H1 (cell line): ENCODE measurements at regions not wholly inside any gene's neighbourhood (a gene's known extent, or its start where the extent isn't known, plus 50 kb on each side); places are given as distances from the start of the nearest gene placed in this dataset.

Experiments
- CTCF ChIA-PET: fragments of 300-600 bp; sonication (Branson Sonifier 250); formaldehyde crosslinking; loops from one replicate; lab custom pipeline; 2021; ENCODE audit not compliant: partially characterized antibody; lab: Charles Lee
- POLR2A ChIA-PET: fragments of 300-600 bp; sonication (Branson Sonifier 250); formaldehyde crosslinking; loops from one replicate; lab custom pipeline; 2021; ENCODE audit warnings: inconsistent platforms; ENCODE audit not compliant: partially characterized antibody; lab: Charles Lee
- DNase-seq, 2 experiments: peaks; one replicate each; pipeline versions ENCODE4 v3.0.0 to v3.0.0-alpha.2; 2010 to 2022; ENCODE audit warnings: low spot score in 2 of 2, low read depth in 1 of 2, mixed read lengths in 1 of 2
- FAIRE-seq: peaks from 2 replicates; lab custom pipeline; 2011; peaks lifted over from hg19 to GRCh38; lab: Jason Lieb, UNC
- H2AFZ ChIP-seq: 2 replicates; pipeline ENCODE4 v1.8.1; 2012; ENCODE audit warnings: low read length, inconsistent platforms
- H2AK5ac ChIP-seq: 2 replicates; pipeline ENCODE4 v1.6.1; 2013; ENCODE audit warnings: low read depth, low read length
- H2BK120ac ChIP-seq: replicated peaks from 2 replicates; pipeline ENCODE3; 2013; ENCODE audit warnings: low read depth, low read length, inconsistent platforms
- H2BK12ac ChIP-seq: 2 replicates; pipeline ENCODE4 v1.6.1; 2013; ENCODE audit warnings: low read depth, low read length
- H2BK15ac ChIP-seq: 2 replicates; pipeline ENCODE4 v1.6.1; 2013; ENCODE audit warnings: low read length
- H2BK20ac ChIP-seq: 2 replicates; pipeline ENCODE4 v1.6.1; 2013; ENCODE audit warnings: low read length
- H2BK5ac ChIP-seq: 2 replicates; pipeline ENCODE4 v1.6.1; 2013; ENCODE audit warnings: low read depth, low read length
- H3K14ac ChIP-seq: 2 replicates; pipeline ENCODE4 v1.6.1; 2013; ENCODE audit warnings: inconsistent platforms; ENCODE audit not compliant: insufficient read length
- H3K18ac ChIP-seq: 2 replicates; pipeline ENCODE4 v1.6.1; 2013; ENCODE audit warnings: low read length; ENCODE audit errors: extremely low read depth
- H3K23ac ChIP-seq: 2 replicates; pipeline ENCODE4 v1.6.1; 2013; ENCODE audit warnings: inconsistent platforms; ENCODE audit not compliant: insufficient read length
- H3K23me2 ChIP-seq: 2 replicates; pipeline ENCODE4 v1.6.1; 2013; ENCODE audit warnings: low read depth, low read length
- H3K27ac ChIP-seq: 2 replicates; pipeline ENCODE4 v1.6.1; 2011; ENCODE audit warnings: low read depth, low read length, inconsistent platforms
- H3K27me3 ChIP-seq, 4 experiments: replicated peaks in 1 of 4; 1 replicate in 1 of 4; 2 replicates in 3 of 4; pipeline versions ENCODE4 v1.6.1 to v1.8.1; 2011 to 2013; ENCODE audit warnings: low read length in 3 of 4, mild to moderate bottlenecking in 3 of 4, inconsistent platforms in 2 of 4, mixed read lengths in 2 of 4, moderate library complexity in 1 of 4; ENCODE audit not compliant: control insufficient read depth in 3 of 4, insufficient read depth in 3 of 4; ENCODE audit errors: extremely low read depth in 1 of 4
- H3K36me3 ChIP-seq, 4 experiments: 2 replicates each; pipeline versions ENCODE4 v1.6.1 to v1.8.1; 2011 to 2013; ENCODE audit warnings: mild to moderate bottlenecking in 4 of 4, low read length in 3 of 4, moderate library complexity in 2 of 4, control low read depth in 1 of 4, inconsistent platforms in 1 of 4; ENCODE audit not compliant: insufficient read depth in 4 of 4, control insufficient read depth in 2 of 4
- H3K4ac ChIP-seq: replicated peaks from 2 replicates; pipeline ENCODE3; 2013; ENCODE audit warnings: low read length, low read depth, mixed read lengths, inconsistent platforms; ENCODE audit not compliant: insufficient read length
- H3K4me1 ChIP-seq, 4 experiments: replicated peaks in 1 of 4; 1 replicate in 1 of 4; 2 replicates in 3 of 4; pipeline versions ENCODE4 v1.6.1 to v1.8.1; 2011 to 2013; ENCODE audit warnings: low read length in 3 of 4, inconsistent platforms in 2 of 4, mixed read lengths in 1 of 4; ENCODE audit not compliant: insufficient read depth in 4 of 4, control insufficient read depth in 3 of 4
- H3K4me2 ChIP-seq, 2 experiments: 2 replicates each; pipeline versions ENCODE4 v1.6.1 to v1.8.1; 2011 to 2013; ENCODE audit warnings: low read depth in 2 of 2, low read length in 2 of 2, control low read depth in 1 of 2, inconsistent platforms in 1 of 2, mild to moderate bottlenecking in 1 of 2; ENCODE audit not compliant: insufficient read depth in 1 of 2
- H3K4me3 ChIP-seq, 4 experiments: fragments of 200-600, 300-600 bp in 1 of 4; sonication (generic), shearing (Covaris generic), sonication (Bioruptor Twin) in 1 of 4; 2 replicates each; pipeline versions ENCODE4 v1.5.1 to v1.8.1; 2011 to 2016; ENCODE audit warnings: low read length in 4 of 4, low read depth in 3 of 4, control low read depth in 2 of 4, inconsistent platforms in 2 of 4, mild to moderate bottlenecking in 2 of 4, mixed read lengths in 1 of 4, moderate library complexity in 1 of 4; ENCODE audit not compliant: insufficient read depth in 2 of 4; ENCODE audit errors: extremely low read depth in 1 of 4
- H3K56ac ChIP-seq: replicated peaks from 2 replicates; pipeline ENCODE3; 2013; ENCODE audit warnings: low read depth, mild to moderate bottlenecking, mixed read lengths, low read length, inconsistent platforms; ENCODE audit not compliant: insufficient read length
- H3K79me1 ChIP-seq: 2 replicates; pipeline ENCODE4 v1.6.1; 2013; ENCODE audit warnings: low read depth, low read length, control low read depth
- H3K79me2 ChIP-seq, 2 experiments: 2 replicates each; pipeline versions ENCODE4 v1.6.1 to v1.8.1; 2012 to 2013; ENCODE audit warnings: low read length in 2 of 2, mild to moderate bottlenecking in 2 of 2, inconsistent platforms in 1 of 2; ENCODE audit not compliant: insufficient read depth in 2 of 2, control insufficient read depth in 1 of 2
- H3K9ac ChIP-seq, 4 experiments: replicated peaks in 1 of 4; 1 replicate in 1 of 4; 2 replicates in 3 of 4; pipeline versions ENCODE4 v1.6.1 to v1.8.1; 2011 to 2013; ENCODE audit warnings: low read depth in 3 of 4, low read length in 3 of 4, control low read depth in 2 of 4, mild to moderate bottlenecking in 2 of 4, moderate library complexity in 2 of 4, inconsistent platforms in 1 of 4; ENCODE audit errors: extremely low read depth in 1 of 4
- H3K9me3 ChIP-seq, 2 experiments: 2 replicates each; pipeline versions ENCODE4 v1.6.1 to v1.8.1; 2012 to 2013; ENCODE audit warnings: mild to moderate bottlenecking in 2 of 2, moderate library complexity in 2 of 2, control low read depth in 1 of 2, inconsistent platforms in 1 of 2, low read depth in 1 of 2, low read length in 1 of 2, mixed read lengths in 1 of 2; ENCODE audit not compliant: insufficient read depth in 2 of 2
- H4K20me1 ChIP-seq, 2 experiments: replicated peaks in 1 of 2; 2 replicates each; pipeline versions ENCODE3 to v1.8.1; 2011 to 2013; ENCODE audit warnings: inconsistent platforms in 2 of 2, low read length in 2 of 2, mild to moderate bottlenecking in 1 of 2; ENCODE audit not compliant: insufficient read depth in 2 of 2, control insufficient read depth in 1 of 2
- H4K5ac ChIP-seq: 2 replicates; pipeline ENCODE4 v1.6.1; 2013; ENCODE audit warnings: low read length, low read depth, mixed read lengths, inconsistent platforms; ENCODE audit not compliant: insufficient read length
- H4K8ac ChIP-seq: 2 replicates; pipeline ENCODE4 v1.8.0; 2013; ENCODE audit warnings: mild to moderate bottlenecking, moderate library complexity, low read length, inconsistent platforms; ENCODE audit not compliant: insufficient read depth; ENCODE audit errors: extremely low read depth
- H4K91ac ChIP-seq: replicated peaks from 2 replicates; pipeline ENCODE3; 2013; ENCODE audit warnings: low read length, mixed read lengths, inconsistent platforms; ENCODE audit not compliant: insufficient read length
- ASH2L ChIP-seq: fragments of 200-600, 300-600 bp; sonication (generic); IDR thresholded peaks from one replicate; pipeline ENCODE4 v1.7.1; 2017; ENCODE audit warnings: low read length
- BRCA1 ChIP-seq: IDR thresholded peaks from 2 replicates; pipeline ENCODE4 v1.6.1; 2012; ENCODE audit warnings: low read depth, low read length, improper control_type of control experiment
- CTBP2 ChIP-seq: IDR thresholded peaks from 2 replicates; pipeline ENCODE4 v1.7.0; 2011; ENCODE audit warnings: borderline replicate concordance, mild to moderate bottlenecking, moderate library complexity, mixed read lengths, low read length; ENCODE audit not compliant: insufficient read depth, insufficient read length
- FOSL1 ChIP-seq: IDR thresholded peaks from 2 replicates; pipeline ENCODE4 v1.6.1; 2011; ENCODE audit warnings: mild to moderate bottlenecking, low read depth, low read length, moderate library complexity; ENCODE audit not compliant: insufficient read depth
- GABPA ChIP-seq: IDR thresholded peaks from 2 replicates; pipeline ENCODE4 v1.6.1; 2011; ENCODE audit warnings: mild to moderate bottlenecking, low read length, moderate library complexity, borderline replicate concordance; ENCODE audit not compliant: insufficient read depth
- HDAC6 ChIP-seq: IDR thresholded peaks from one replicate; pipeline ENCODE4 v1.7.1; 2012; ENCODE audit warnings: low read depth, mild to moderate bottlenecking, inconsistent platforms, low read length, moderate library complexity
- JUND ChIP-seq: IDR thresholded peaks from 2 replicates; pipeline ENCODE4 v1.6.1; 2011; ENCODE audit warnings: mild to moderate bottlenecking, improper control_type of control experiment, low read length
- KDM1A ChIP-seq: fragments of 200-600, 300-600 bp; sonication (generic); IDR thresholded peaks from 2 replicates; pipeline ENCODE4 v1.7.1; 2016; ENCODE audit warnings: mild to moderate bottlenecking, low read length, borderline replicate concordance
- NANOG ChIP-seq: IDR thresholded peaks from 2 replicates; pipeline ENCODE4 v1.6.1; 2011; ENCODE audit warnings: low read length, low read depth, mild to moderate bottlenecking, inconsistent platforms; ENCODE audit not compliant: insufficient read depth, poor library complexity, severe bottlenecking
- RNF2 ChIP-seq: fragments of 200-900, 300-1000 bp; sonication (generic); IDR thresholded peaks from 2 replicates; pipeline ENCODE4 v1.7.1; 2016; ENCODE audit warnings: borderline replicate concordance, low read depth, mild to moderate bottlenecking, antibody characterized with exemption, low read length; ENCODE audit not compliant: poor library complexity, severe bottlenecking; ENCODE audit errors: missing control alignments
- SP4 ChIP-seq: IDR thresholded peaks from 2 replicates; pipeline ENCODE4 v1.6.1; 2012; ENCODE audit warnings: low read length, inconsistent platforms
- SRF ChIP-seq: IDR thresholded peaks from 2 replicates; pipeline ENCODE4 v1.6.1; 2011; ENCODE audit warnings: mild to moderate bottlenecking, low read depth, low read length, moderate library complexity
- YY1 ChIP-seq: IDR thresholded peaks from 2 replicates; pipeline ENCODE4 v1.6.1; 2011; ENCODE audit warnings: low read depth, mild to moderate bottlenecking, low read length
- WGBS, 2 experiments: shearing (Covaris generic) in 1 of 2; methylation state at CpG; one replicate each; pipeline versions ENCODE4 v1.1.6 to v1.1.7; 2013 to 2015; ENCODE audit warnings: low lambda C conversion rate in 2 of 2, mixed read lengths in 2 of 2, inconsistent platforms in 1 of 2, low coverage in 1 of 2, missing lambda C conversion rate in 1 of 2; ENCODE audit not compliant: insufficient replicate concordance in 2 of 2, insufficient coverage in 1 of 2, insufficient read length in 1 of 2; ENCODE audit errors: extremely low coverage in 1 of 2, missing lambda C conversion rate in 1 of 2; 5-methylcytosine and 5-hydroxymethylcytosine counted together

DNA sequence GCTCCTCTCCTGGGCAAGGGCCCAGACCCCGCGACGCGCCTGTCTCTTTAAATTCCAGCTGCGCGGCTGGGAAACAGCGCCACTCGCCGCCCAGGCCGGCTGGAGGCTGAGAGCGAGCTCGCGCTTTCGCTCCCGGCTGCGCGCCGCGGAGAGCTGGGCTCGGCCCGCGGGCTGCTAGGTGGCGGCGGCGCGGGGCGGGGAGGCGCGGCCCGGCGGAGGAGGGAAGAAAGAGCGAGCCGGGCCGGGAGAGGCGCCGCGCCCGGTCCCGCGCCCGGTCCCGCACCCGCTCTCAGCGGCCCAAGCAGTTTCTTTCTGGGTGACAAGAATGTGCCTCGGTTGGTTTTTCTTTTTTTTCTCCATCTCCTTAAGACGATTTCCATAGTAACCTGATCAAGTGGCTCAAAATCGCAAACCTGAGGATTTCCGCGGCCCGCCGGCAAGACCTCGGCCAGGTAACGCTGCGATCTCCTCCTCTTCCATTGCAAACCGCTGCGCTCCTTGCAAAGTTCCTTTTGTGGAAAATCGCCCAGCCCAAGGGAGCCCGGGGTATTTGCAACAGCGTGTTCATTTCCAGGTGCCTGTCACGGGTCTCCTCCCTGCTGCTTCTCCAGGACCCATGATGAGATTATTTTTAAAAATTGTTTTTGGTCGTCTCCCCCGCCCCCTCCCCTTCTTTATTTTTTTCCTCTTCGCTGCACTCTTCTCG is 259.5 kb upstream of the E2F7 start:
- no peak overlapping the region for H2BK5ac ChIP-seq
- DNase-seq (peak; percentile 19 to 82), FAIRE-seq (no peak)
- CTCF ChIA-PET, result interaction anchor here (0.6 to 2.1 kb wide), 8 partner anchors 10 to 265 kb away, joined by 3 to 6 read pairs (median 4); no protein-coding TSS in a partner anchor
- H2AFZ ChIP-seq, result peak overlapping the region; percentile 90
- no peaks in the 10 kb centered on the region for H3K79me1 ChIP-seq
- H3K79me2 ChIP-seq, result no peaks in the 10 kb centered on the region
- H2BK12ac ChIP-seq, result no peak overlapping the region; the same call in 1 of the 2 replicates
- H3K4me1 ChIP-seq, result peaks cover 0 to 3% (median 0%) of the 10 kb centered on the region in 4 experiments; a peak in 2 of 7 replicates
- H3K4me3 ChIP-seq, result peak overlapping the region; percentile 69 to 93 (median 72)
- H4K20me1 ChIP-seq, result no peaks in the 10 kb centered on the region
- WGBS, 2 experiments, result 2% methylated on average over 59 of the region's 64 CpGs; no CpG with 5 or more reads in 1 of the 2 experiments
- H3K27ac ChIP-seq, result no peak overlapping the region
- no peaks in the 10 kb centered on the region for H3K9me3 ChIP-seq
- peaks cover 10% of the 10 kb centered on the region for H3K23me2 ChIP-seq
- peak overlapping the region; percentile 77 to 89 for H3K4me2 ChIP-seq
- no peaks in the 10 kb centered on the region for H3K36me3 ChIP-seq
- H3K9ac ChIP-seq, result no peak overlapping the region; a peak in 2 of 7 replicates
- H3K56ac ChIP-seq, result no peak overlapping the region
- no peak overlapping the region for H3K14ac ChIP-seq
- no peak overlapping the region for H4K91ac ChIP-seq
- no peak overlapping the region for H2AK5ac ChIP-seq
- H2BK120ac ChIP-seq, result no peak overlapping the region
- no peak overlapping the region for H3K23ac ChIP-seq
- H2BK20ac ChIP-seq, result no peak overlapping the region
- no peak overlapping the region for H4K5ac ChIP-seq
- no peak overlapping the region for H3K18ac ChIP-seq
- H3K4ac ChIP-seq, result no peak overlapping the region
- peaks cover 0 to 8% (median 5%) of the 10 kb centered on the region in 4 experiments; a peak in 5 of 7 replicates for H3K27me3 ChIP-seq
- POLR2A ChIA-PET, result no interaction called here
- H4K8ac ChIP-seq, result peak overlapping the region; percentile 86
- H2BK15ac ChIP-seq, result no peak overlapping the region
- no peak for TF ChIP-seq BRCA1
- no peak for TF ChIP-seq JUND
- TF ChIP-seq ASH2L, result peak; percentile 93
- TF ChIP-seq SRF, result no peak
- TF ChIP-seq GABPA, result no peak
- no peak for TF ChIP-seq HDAC6
- no peak for TF ChIP-seq NANOG
- TF ChIP-seq CTBP2, result no peak
- no peak for TF ChIP-seq FOSL1
- TF ChIP-seq SP4, result no peak
- TF ChIP-seq YY1, result no peak
- TF ChIP-seq RNF2, result no peak
- TF ChIP-seq KDM1A, result 0 out of 2 replicates have a peak, but pooled peaks have one; percentile 8
